ENCODE measurements at regions not wholly inside any gene's neighbourhood (a gene's known extent, or its start where the extent isn't known, plus 50 kb on each side); places are given as distances from the start of the nearest gene placed in this dataset.

DNA sequence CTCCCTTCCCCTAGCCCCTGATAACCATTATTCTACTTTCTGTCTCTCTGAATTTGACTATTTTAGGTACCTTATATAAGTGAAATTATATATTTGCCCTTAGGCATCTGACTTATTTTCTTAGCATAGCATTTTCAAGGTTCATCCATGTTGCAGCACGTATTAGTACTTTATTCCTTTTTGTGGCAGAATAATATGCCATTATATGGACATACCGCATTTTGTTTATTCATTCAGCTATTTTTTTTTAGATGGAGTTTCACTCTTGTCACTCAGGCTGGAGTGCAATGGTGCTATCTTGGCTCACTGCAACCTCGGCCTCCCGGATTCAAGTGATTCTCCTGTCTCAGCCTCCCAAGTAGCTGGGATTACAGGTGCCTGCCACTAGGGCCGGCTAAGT is 326.2 kb upstream of the PLXNA2 start:
- H3K36me3 ChIP-seq (ENCODE audit: insufficient read depth, low read length) = no peaks in the 10 kb centered on the region
- DNase-seq (ENCODE audit: low read depth) = no peak
- H3K4me2 ChIP-seq (ENCODE audit: low read length) = no peak overlapping the region
- H3K79me2 ChIP-seq (ENCODE audit: insufficient read depth, low read length) = no peaks in the 10 kb centered on the region
- no peak overlapping the region for H3K4me3 ChIP-seq (ENCODE audit: insufficient read depth, low read depth, low read length)
- H3K9ac ChIP-seq (ENCODE audit: low read length) = no peak overlapping the region
- no peaks in the 10 kb centered on the region for H3K4me1 ChIP-seq (ENCODE audit: insufficient read depth, low read length)
- FAIRE-seq = no peak
- Mint-ChIP-seq H3K4me3 (ENCODE audit: unreplicated experiment) (no peak overlapping the region), H3K27me3 (ENCODE audit: low read depth, unreplicated experiment) (peaks cover 6% of the 10 kb centered on the region), H3K4me1 (ENCODE audit: low read depth, unreplicated experiment) (peaks cover 16% of the 10 kb centered on the region), H3K9me3 (ENCODE audit: unreplicated experiment) (peaks cover 6% of the 10 kb centered on the region), H3K36me3 (ENCODE audit: low read depth, unreplicated experiment) (no peaks in the 10 kb centered on the region), H3K27ac (ENCODE audit: unreplicated experiment) (no peak overlapping the region)
- TF ChIP-seq EZH2 (IDR thresholded peaks at IDR 0.05; ENCODE audit: insufficient read depth, low read length) = no peak
- TF ChIP-seq, protein P1, sequence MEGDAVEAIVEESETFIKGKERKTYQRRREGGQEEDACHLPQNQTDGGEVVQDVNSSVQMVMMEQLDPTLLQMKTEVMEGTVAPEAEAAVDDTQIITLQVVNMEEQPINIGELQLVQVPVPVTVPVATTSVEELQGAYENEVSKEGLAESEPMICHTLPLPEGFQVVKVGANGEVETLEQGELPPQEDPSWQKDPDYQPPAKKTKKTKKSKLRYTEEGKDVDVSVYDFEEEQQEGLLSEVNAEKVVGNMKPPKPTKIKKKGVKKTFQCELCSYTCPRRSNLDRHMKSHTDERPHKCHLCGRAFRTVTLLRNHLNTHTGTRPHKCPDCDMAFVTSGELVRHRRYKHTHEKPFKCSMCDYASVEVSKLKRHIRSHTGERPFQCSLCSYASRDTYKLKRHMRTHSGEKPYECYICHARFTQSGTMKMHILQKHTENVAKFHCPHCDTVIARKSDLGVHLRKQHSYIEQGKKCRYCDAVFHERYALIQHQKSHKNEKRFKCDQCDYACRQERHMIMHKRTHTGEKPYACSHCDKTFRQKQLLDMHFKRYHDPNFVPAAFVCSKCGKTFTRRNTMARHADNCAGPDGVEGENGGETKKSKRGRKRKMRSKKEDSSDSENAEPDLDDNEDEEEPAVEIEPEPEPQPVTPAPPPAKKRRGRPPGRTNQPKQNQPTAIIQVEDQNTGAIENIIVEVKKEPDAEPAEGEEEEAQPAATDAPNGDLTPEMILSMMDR (IDR thresholded peaks at IDR 0.05; ENCODE audit: insufficient read depth, low read depth, low read length) = no peak
- no peak overlapping the region for H2AFZ ChIP-seq (ENCODE audit: low read depth, low read length)
- no peaks in the 10 kb centered on the region for H3K9me3 ChIP-seq (ENCODE audit: insufficient read depth, low read depth, low read length)
- H3K27me3 ChIP-seq (ENCODE audit: insufficient read depth, low read length) = no peaks in the 10 kb centered on the region
- H3K27ac ChIP-seq (ENCODE audit: low read depth, low read length) = no peak overlapping the region
- H4K20me1 ChIP-seq (ENCODE audit: insufficient read depth, low read length) = no peaks in the 10 kb centered on the region

DNA sequence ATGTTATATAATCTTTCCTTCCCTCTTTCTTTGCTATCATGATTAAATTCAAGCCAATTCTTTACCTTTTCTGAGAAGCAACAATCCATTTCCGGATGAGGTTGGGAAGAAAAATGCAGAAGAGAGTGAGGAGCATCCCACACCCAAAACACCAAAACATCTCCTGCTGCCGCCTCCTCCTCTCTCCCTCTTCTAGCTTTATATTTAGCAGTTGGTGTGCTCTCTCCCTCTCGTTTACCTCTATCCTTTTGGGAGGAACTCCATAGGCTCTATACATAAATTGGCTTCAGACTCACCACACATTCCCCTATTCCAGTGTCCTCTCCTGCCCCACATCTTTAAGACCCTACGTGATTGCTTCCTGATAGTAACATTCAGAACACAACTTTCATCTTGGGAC is 332.2 kb upstream of the PLXNA2 start:
- Mint-ChIP-seq H3K4me1 (ENCODE audit: low read depth, unreplicated experiment) (peaks cover 12% of the 10 kb centered on the region), H3K27me3 (ENCODE audit: low read depth, unreplicated experiment) (peaks cover 2% of the 10 kb centered on the region), H3K36me3 (ENCODE audit: low read depth, unreplicated experiment) (no peaks in the 10 kb centered on the region), H3K27ac (ENCODE audit: unreplicated experiment) (no peak overlapping the region), H3K4me3 (ENCODE audit: unreplicated experiment) (no peak overlapping the region), H3K9me3 (ENCODE audit: unreplicated experiment) (no peaks in the 10 kb centered on the region)
- Histone ChIP-seq H3K4me2 (ENCODE audit: low read length) (no peak overlapping the region), H2AFZ (ENCODE audit: low read depth, low read length) (no peak overlapping the region), H3K79me2 (ENCODE audit: insufficient read depth, low read length) (no peaks in the 10 kb centered on the region), H3K27me3 (ENCODE audit: insufficient read depth, low read length) (no peaks in the 10 kb centered on the region), H4K20me1 (ENCODE audit: insufficient read depth, low read length) (no peaks in the 10 kb centered on the region), H3K4me3 (ENCODE audit: insufficient read depth, low read depth, low read length) (no peak overlapping the region), H3K9me3 (ENCODE audit: insufficient read depth, low read depth, low read length) (no peaks in the 10 kb centered on the region), H3K4me1 (ENCODE audit: insufficient read depth, low read length) (no peaks in the 10 kb centered on the region), H3K27ac (ENCODE audit: low read depth, low read length) (no peak overlapping the region), H3K36me3 (ENCODE audit: insufficient read depth, low read length) (no peaks in the 10 kb centered on the region), H3K9ac (ENCODE audit: low read length) (no peak overlapping the region)
- FAIRE-seq = no peak
- DNase-seq (ENCODE audit: low read depth) = no peak
- TF ChIP-seq, protein P1 (IDR thresholded peaks at IDR 0.05; ENCODE audit: insufficient read depth, low read depth, low read length) = no peak
- no peak for TF ChIP-seq EZH2 (IDR thresholded peaks at IDR 0.05; ENCODE audit: insufficient read depth, low read length)

DNA sequence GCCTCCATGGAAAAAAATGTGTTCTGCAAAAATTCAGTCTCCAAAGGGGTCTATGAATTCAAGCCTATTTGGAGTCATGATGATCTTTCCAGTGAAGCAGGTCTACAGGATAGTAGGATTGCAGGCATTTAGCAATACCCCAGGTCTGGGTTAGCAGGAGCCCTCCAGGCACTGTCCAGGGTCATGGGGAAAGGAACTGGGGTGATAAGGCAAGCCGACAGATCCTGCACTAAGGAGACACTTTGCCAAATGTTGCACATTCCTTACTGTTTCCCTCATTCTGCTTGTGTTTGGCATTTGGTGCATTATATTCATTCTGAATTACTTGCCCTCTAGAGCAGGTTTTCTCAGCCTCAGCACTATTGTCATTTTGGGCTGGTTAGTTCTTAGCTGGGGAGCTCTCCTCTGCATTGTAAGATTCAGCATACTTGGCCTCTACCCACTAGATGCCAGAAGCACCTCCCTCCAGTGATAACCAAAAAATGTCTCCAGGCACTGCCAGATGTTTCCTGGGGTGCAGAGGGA is 333.3 kb upstream of the PLXNA2 start:
- Mint-ChIP-seq H3K4me1 (ENCODE audit: low read depth, unreplicated experiment) (peaks cover 13% of the 10 kb centered on the region), H3K27ac (ENCODE audit: unreplicated experiment) (no peak overlapping the region), H3K36me3 (ENCODE audit: low read depth, unreplicated experiment) (no peaks in the 10 kb centered on the region), H3K4me3 (ENCODE audit: unreplicated experiment) (no peak overlapping the region), H3K27me3 (ENCODE audit: low read depth, unreplicated experiment) (peaks cover 2% of the 10 kb centered on the region), H3K9me3 (ENCODE audit: unreplicated experiment) (no peaks in the 10 kb centered on the region)
- no peak overlapping the region for H3K4me3 ChIP-seq (ENCODE audit: insufficient read depth, low read depth, low read length)
- no peaks in the 10 kb centered on the region for H3K9me3 ChIP-seq (ENCODE audit: insufficient read depth, low read depth, low read length)
- no peaks in the 10 kb centered on the region for H3K79me2 ChIP-seq (ENCODE audit: insufficient read depth, low read length)
- H3K36me3 ChIP-seq (ENCODE audit: insufficient read depth, low read length) = no peaks in the 10 kb centered on the region
- no peak overlapping the region for H3K27ac ChIP-seq (ENCODE audit: low read depth, low read length)
- H3K9ac ChIP-seq (ENCODE audit: low read length) = no peak overlapping the region
- no peaks in the 10 kb centered on the region for H3K27me3 ChIP-seq (ENCODE audit: insufficient read depth, low read length)
- DNase-seq (ENCODE audit: low read depth) (no peak), FAIRE-seq (no peak)
- H2AFZ ChIP-seq (ENCODE audit: low read depth, low read length) = no peak overlapping the region
- no peaks in the 10 kb centered on the region for H3K4me1 ChIP-seq (ENCODE audit: insufficient read depth, low read length)
- no peak overlapping the region for H3K4me2 ChIP-seq (ENCODE audit: low read length)
- no peaks in the 10 kb centered on the region for H4K20me1 ChIP-seq (ENCODE audit: insufficient read depth, low read length)
- TF ChIP-seq, protein P1 (IDR thresholded peaks at IDR 0.05; ENCODE audit: insufficient read depth, low read depth, low read length) = no peak
- no peak for TF ChIP-seq EZH2 (IDR thresholded peaks at IDR 0.05; ENCODE audit: insufficient read depth, low read length)
